HEK293 (cell line): ENCODE measurements at regions not wholly inside any gene's neighbourhood (a gene's known extent, or its start where the extent isn't known, plus 50 kb on each side); places are given as distances from the start of the nearest gene placed in this dataset.
"Not testable (repeated sequence)": the region's sequence is repeated elsewhere in the genome, so short reads cannot be mapped to it uniquely, and the experiment has no call there.

Source experiments
- CTCF ChIA-PET: fragments of 350-600 bp; formaldehyde crosslinking; extraction: SDS; loops from one replicate; lab custom pipeline; 2021; ENCODE audit warnings: antibody characterized with exemption; lab: Yijun Ruan, JAX
- POLR2A ChIA-PET: fragments of 300-600 bp; formaldehyde crosslinking; extraction: SDS; loops from one replicate; lab custom pipeline; 2020; ENCODE audit warnings: antibody characterized with exemption, inconsistent platforms; lab: Yijun Ruan, JAX
- H3K27ac ChIP-seq: fragments of 200-500 bp; sonication (Bioruptor generic); 2 replicates; pipeline ENCODE4 v1.5.1; 2014; ENCODE audit warnings: low read depth, low read length, control low read depth, inconsistent platforms; ENCODE audit errors: extremely low read depth
- H3K36me3 ChIP-seq, 2 experiments: fragments of 200-500 bp in 1 of 2; sonication (Bioruptor generic) in 1 of 2; 1 replicate in 1 of 2; 2 replicates in 1 of 2; pipeline ENCODE4 v1.5.1; 2014 to 2017; ENCODE audit warnings: inconsistent platforms in 2 of 2, low read length in 2 of 2; ENCODE audit not compliant: control insufficient read depth in 2 of 2, insufficient read depth in 1 of 2
- H3K4me1 ChIP-seq: fragments of 200-500 bp; sonication (Bioruptor generic); 2 replicates; pipeline ENCODE4 v1.5.1; 2014; ENCODE audit warnings: mild to moderate bottlenecking, low read length, inconsistent platforms; ENCODE audit not compliant: control insufficient read depth, insufficient read depth
- H3K4me3 ChIP-seq: 2 replicates; pipeline ENCODE4 v1.5.1; 2011; ENCODE audit warnings: low read depth, mild to moderate bottlenecking, control low read depth, low read length, moderate library complexity
- H3K9me3 ChIP-seq: fragments of 200-500 bp; sonication (Bioruptor generic); 2 replicates; pipeline ENCODE4 v1.5.1; 2014; ENCODE audit warnings: low read depth, low read length, inconsistent platforms; ENCODE audit not compliant: control insufficient read depth, insufficient read depth
- BCL11B ChIP-seq: fragments of 450-650 bp; formaldehyde crosslinking; IDR thresholded peaks from 2 replicates; pipeline ENCODE4 v1.5.1; 2016; ENCODE audit warnings: low read depth, missing biosample characterization, missing genetic modification characterization
- GLI2 ChIP-seq: fragments of 450-650 bp; formaldehyde crosslinking; IDR thresholded peaks from 2 replicates; pipeline ENCODE4; 2017; ENCODE audit warnings: missing biosample characterization, missing genetic modification characterization, low read depth, borderline replicate concordance
- HOXD13 ChIP-seq: sonication (generic); formaldehyde crosslinking; IDR thresholded peaks from 2 replicates; pipeline ENCODE4 v1.8.0; 2022; ENCODE audit warnings: missing genetic modification reagents, borderline replicate concordance
- KLF10 ChIP-seq: fragments of 450-650 bp; IDR thresholded peaks from 2 replicates; pipeline ENCODE4 v1.5.1; 2018; ENCODE audit warnings: missing biosample characterization, mild to moderate bottlenecking, missing genetic modification characterization
- MEIS1 ChIP-seq: sonication (generic); formaldehyde crosslinking; IDR thresholded peaks from 2 replicates; pipeline ENCODE4 v1.8.1; 2022; ENCODE audit warnings: missing genetic modification reagents, mild to moderate bottlenecking, borderline replicate concordance
- MZF1 ChIP-seq: fragments of 450-650 bp; formaldehyde crosslinking; IDR thresholded peaks from 2 replicates; pipeline ENCODE4 v1.5.1; 2017; ENCODE audit warnings: missing biosample characterization, missing genetic modification characterization, borderline replicate concordance
- PBX3 ChIP-seq: sonication (generic); formaldehyde crosslinking; IDR thresholded peaks from 2 replicates; pipeline ENCODE4 v1.8.1; 2022; ENCODE audit warnings: mild to moderate bottlenecking, moderate library complexity, missing genetic modification reagents
- REPIN1 ChIP-seq: fragments of 450-650 bp; formaldehyde crosslinking; IDR thresholded peaks from 2 replicates; pipeline ENCODE4 v1.5.1; 2017; ENCODE audit warnings: missing biosample characterization, missing genetic modification characterization, low read depth
- ZFP41 ChIP-seq: fragments of 450-650 bp; formaldehyde crosslinking; IDR thresholded peaks from 2 replicates; pipeline ENCODE4 v1.5.1; 2016; ENCODE audit warnings: missing biosample characterization, missing genetic modification characterization, borderline replicate concordance
- ZNF2 ChIP-seq: fragments of 450-650 bp; formaldehyde crosslinking; IDR thresholded peaks from 2 replicates; pipeline ENCODE4 v1.5.1; 2016; ENCODE audit warnings: missing biosample characterization, missing genetic modification characterization
- ZNF202 ChIP-seq: fragments of 450-650 bp; formaldehyde crosslinking; IDR thresholded peaks from 2 replicates; pipeline ENCODE4 v1.5.1; 2016; ENCODE audit warnings: missing biosample characterization, missing genetic modification characterization, borderline replicate concordance
- ZNF302 ChIP-seq: fragments of 450-650 bp; formaldehyde crosslinking; IDR thresholded peaks from 2 replicates; pipeline ENCODE4 v1.5.1; 2016; ENCODE audit warnings: missing biosample characterization, missing genetic modification characterization, low read depth
- ZNF335 ChIP-seq: fragments of 450-650 bp; formaldehyde crosslinking; conservative IDR thresholded peaks from 2 replicates; pipeline ENCODE4 v1.5.1; 2016; ENCODE audit warnings: missing biosample characterization, missing genetic modification characterization
- ZNF48 ChIP-seq: fragments of 450-650 bp; formaldehyde crosslinking; IDR thresholded peaks from 2 replicates; pipeline ENCODE4 v1.5.1; 2016; ENCODE audit warnings: missing biosample characterization, missing genetic modification characterization
- ZNF626 ChIP-seq: fragments of 450-650 bp; sonication (Bioruptor Pico); formaldehyde crosslinking; IDR thresholded peaks from 2 replicates; pipeline ENCODE4 v1.5.1; 2018; ENCODE audit warnings: missing biosample characterization, missing genetic modification characterization, inconsistent platforms
- ZNF707 ChIP-seq: fragments of 450-650 bp; formaldehyde crosslinking; IDR thresholded peaks from 2 replicates; pipeline ENCODE4 v1.5.1; 2016; ENCODE audit warnings: missing biosample characterization, missing genetic modification characterization
- ZNF768 ChIP-seq: fragments of 450-650 bp; formaldehyde crosslinking; IDR thresholded peaks from 2 replicates; pipeline ENCODE4 v1.5.1; 2018; ENCODE audit warnings: missing biosample characterization, mild to moderate bottlenecking, missing genetic modification characterization
- ZNF777 ChIP-seq: fragments of 450-650 bp; formaldehyde crosslinking; IDR thresholded peaks from 2 replicates; pipeline ENCODE4 v1.5.1; 2017; ENCODE audit warnings: missing biosample characterization, missing genetic modification characterization, borderline replicate concordance
- ZNF843 ChIP-seq: fragments of 450-650 bp; formaldehyde crosslinking; IDR thresholded peaks from 2 replicates; pipeline ENCODE4 v1.5.1; 2016; ENCODE audit warnings: missing biosample characterization, missing genetic modification characterization
- ZSCAN30 ChIP-seq: fragments of 450-650 bp; IDR thresholded peaks from 2 replicates; pipeline ENCODE4 v1.5.1; 2018; ENCODE audit warnings: missing biosample characterization, mild to moderate bottlenecking, missing genetic modification characterization, moderate library complexity
- TF ChIP-seq, protein P1 (sequence below): fragments of 450-650 bp; formaldehyde crosslinking; optimal IDR thresholded peaks from 2 replicates; pipeline ENCODE3; 2016; ENCODE audit warnings: missing biosample characterization, mild to moderate bottlenecking, missing genetic modification characterization
- TF ChIP-seq, protein P2 (sequence below): fragments of 450-650 bp; formaldehyde crosslinking; IDR thresholded peaks from 2 replicates; pipeline ENCODE4 v1.5.1; 2016; ENCODE audit warnings: missing biosample characterization, missing genetic modification characterization, borderline replicate concordance
- TF ChIP-seq, protein P3 (sequence below): fragments of 450-650 bp; formaldehyde crosslinking; IDR thresholded peaks from 2 replicates; pipeline ENCODE4 v1.5.1; 2016; ENCODE audit warnings: missing biosample characterization, missing genetic modification characterization

GRCh38 chr12:3420693-3421092, 70.3 kb upstream of the PRMT8 start:
- ChIA-PET CTCF (interaction anchor here (0.7 kb wide), 2 partner anchors 36 to 71 kb away, joined by 3 read pairs; partner anchors contain the start of gene PRMT8), POLR2A (no interaction called here)
- H3K36me3 ChIP-seq: no peaks in the 10 kb centered on the region
- H3K4me1 ChIP-seq: no peaks in the 10 kb centered on the region
- H3K27ac ChIP-seq: no peak overlapping the region
- no peaks in the 10 kb centered on the region for H3K9me3 ChIP-seq
- H3K4me3 ChIP-seq: no peak overlapping the region
- no peak for TF ChIP-seq ZNF202 (tag by site-specific recombination)
- TF ChIP-seq ZNF626: no peak
- TF ChIP-seq, protein P1, sequence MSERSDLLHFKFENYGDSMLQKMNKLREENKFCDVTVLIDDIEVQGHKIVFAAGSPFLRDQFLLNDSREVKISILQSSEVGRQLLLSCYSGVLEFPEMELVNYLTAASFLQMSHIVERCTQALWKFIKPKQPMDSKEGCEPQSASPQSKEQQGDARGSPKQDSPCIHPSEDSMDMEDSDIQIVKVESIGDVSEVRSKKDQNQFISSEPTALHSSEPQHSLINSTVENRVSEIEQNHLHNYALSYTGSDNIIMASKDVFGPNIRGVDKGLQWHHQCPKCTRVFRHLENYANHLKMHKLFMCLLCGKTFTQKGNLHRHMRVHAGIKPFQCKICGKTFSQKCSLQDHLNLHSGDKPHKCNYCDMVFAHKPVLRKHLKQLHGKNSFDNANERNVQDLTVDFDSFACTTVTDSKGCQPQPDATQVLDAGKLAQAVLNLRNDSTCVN (tag by site-specific recombination): no peak
- no peak for TF ChIP-seq MZF1 (tag by site-specific recombination)
- TF ChIP-seq, protein P2, sequence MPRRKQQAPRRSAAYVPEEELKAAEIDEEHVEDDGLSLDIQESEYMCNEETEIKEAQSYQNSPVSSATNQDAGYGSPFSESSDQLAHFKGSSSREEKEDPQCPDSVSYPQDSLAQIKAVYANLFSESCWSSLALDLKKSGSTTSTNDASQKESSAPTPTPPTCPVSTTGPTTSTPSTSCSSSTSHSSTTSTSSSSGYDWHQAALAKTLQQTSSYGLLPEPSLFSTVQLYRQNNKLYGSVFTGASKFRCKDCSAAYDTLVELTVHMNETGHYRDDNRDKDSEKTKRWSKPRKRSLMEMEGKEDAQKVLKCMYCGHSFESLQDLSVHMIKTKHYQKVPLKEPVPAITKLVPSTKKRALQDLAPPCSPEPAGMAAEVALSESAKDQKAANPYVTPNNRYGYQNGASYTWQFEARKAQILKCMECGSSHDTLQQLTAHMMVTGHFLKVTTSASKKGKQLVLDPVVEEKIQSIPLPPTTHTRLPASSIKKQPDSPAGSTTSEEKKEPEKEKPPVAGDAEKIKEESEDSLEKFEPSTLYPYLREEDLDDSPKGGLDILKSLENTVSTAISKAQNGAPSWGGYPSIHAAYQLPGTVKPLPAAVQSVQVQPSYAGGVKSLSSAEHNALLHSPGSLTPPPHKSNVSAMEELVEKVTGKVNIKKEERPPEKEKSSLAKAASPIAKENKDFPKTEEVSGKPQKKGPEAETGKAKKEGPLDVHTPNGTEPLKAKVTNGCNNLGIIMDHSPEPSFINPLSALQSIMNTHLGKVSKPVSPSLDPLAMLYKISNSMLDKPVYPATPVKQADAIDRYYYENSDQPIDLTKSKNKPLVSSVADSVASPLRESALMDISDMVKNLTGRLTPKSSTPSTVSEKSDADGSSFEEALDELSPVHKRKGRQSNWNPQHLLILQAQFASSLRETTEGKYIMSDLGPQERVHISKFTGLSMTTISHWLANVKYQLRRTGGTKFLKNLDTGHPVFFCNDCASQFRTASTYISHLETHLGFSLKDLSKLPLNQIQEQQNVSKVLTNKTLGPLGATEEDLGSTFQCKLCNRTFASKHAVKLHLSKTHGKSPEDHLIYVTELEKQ (tag by site-specific recombination): no peak
- TF ChIP-seq REPIN1: no peak
- no peak for TF ChIP-seq ZNF48
- TF ChIP-seq ZNF707 (tag by site-specific recombination): no peak
- no peak for TF ChIP-seq ZNF777 (tag by site-specific recombination)
- no peak for TF ChIP-seq ZFP41 (tag by site-specific recombination)
- no peak for TF ChIP-seq ZSCAN30

GRCh38 chr12:3421191-3421978, 69.6 kb upstream of the PRMT8 start:
- no peaks in the 10 kb centered on the region for H3K36me3 ChIP-seq
- no peak overlapping the region for H3K27ac ChIP-seq
- TF ChIP-seq ZNF2 (tag by site-specific recombination) (no peak), ZNF335 (no peak), ZNF768 (tag by site-specific recombination) (no peak), MEIS1 (no peak), BCL11B (tag by site-specific recombination) (no peak), PBX3 (no peak), ZNF302 (tag by site-specific recombination) (no peak), GLI2 (tag by site-specific recombination) (no peak), ZNF843 (tag by site-specific recombination) (no peak), KLF10 (tag by site-specific recombination) (no peak), HOXD13 (no peak)
- TF ChIP-seq, protein P3, sequence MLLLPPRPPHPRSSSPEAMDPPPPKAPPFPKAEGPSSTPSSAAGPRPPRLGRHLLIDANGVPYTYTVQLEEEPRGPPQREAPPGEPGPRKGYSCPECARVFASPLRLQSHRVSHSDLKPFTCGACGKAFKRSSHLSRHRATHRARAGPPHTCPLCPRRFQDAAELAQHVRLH (tag by site-specific recombination): no peak
- POLR2A ChIA-PET: no interaction called here
- H3K4me1 ChIP-seq: no peaks in the 10 kb centered on the region
- no peak overlapping the region for H3K4me3 ChIP-seq
- CTCF ChIA-PET: interaction anchor here (0.9 kb wide), 1 partner anchor 121 kb away, joined by 3 read pairs; no protein-coding TSS in a partner anchor
- no peaks in the 10 kb centered on the region for H3K9me3 ChIP-seq

DNA sequence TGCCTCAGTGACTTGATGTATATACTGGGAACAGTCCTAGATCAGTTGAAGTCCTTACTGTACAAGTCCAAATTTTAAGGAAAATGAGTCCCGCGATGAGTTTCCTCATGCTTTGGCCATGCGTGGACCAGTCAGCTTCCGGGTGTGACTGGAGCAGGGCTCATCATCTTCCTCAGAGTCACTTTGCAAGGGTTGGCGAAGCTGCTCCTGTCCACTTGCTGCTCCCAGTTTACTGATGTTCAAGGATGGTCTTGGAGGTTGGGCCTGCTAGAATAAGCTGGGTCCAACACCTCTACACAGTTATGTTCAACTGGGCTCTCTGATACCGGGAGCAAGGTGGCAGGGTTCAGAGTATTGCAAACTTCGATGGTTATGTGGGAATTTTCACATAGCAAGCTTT, 66.2 kb upstream of the PRMT8 start:
- POLR2A ChIA-PET, H3K9me3 ChIP-seq, H3K36me3 ChIP-seq, CTCF ChIA-PET, H3K4me3 ChIP-seq, H3K4me1 ChIP-seq, H3K27ac ChIP-seq: not testable (repeated sequence)
